NCI-H2081 treated with DMSO at 0.1 percent for 48 hours (cell line): ENCODE measurements at regions not wholly inside any gene's neighbourhood (a gene's known extent, or its start where the extent isn't known, plus 50 kb on each side); places are given as distances from the start of the nearest gene placed in this dataset.
A peak's percentile ranks its signal among the peaks of the same experiment; 100 is the strongest.

Source experiments
- DNase-seq: peaks from one replicate; lab custom pipeline; 2025; lab: John Stamatoyannopoulos, UW

GRCh38 chr2:121961761-121962160 is 206.3 kb downstream of the TSN start:
- no peak for DNase-seq

GRCh38 chr2:121965661-121966060 is 210.2 kb downstream of the TSN start:
- no peak for DNase-seq

- DNase-seq = no peak
These were observed 211.2 kb downstream of the TSN start for GRCh38 chr2:121966663-121967062.

- no peak for DNase-seq
These were observed 213.7 kb downstream of the TSN start for GRCh38 chr2:121969166-121969565.

- no peak for DNase-seq
These were observed 214.6 kb downstream of the TSN start for GRCh38 chr2:121969766-121970639.

- DNase-seq = no peak
These were observed 216.8 kb downstream of the TSN start for GRCh38 chr2:121972203-121972602.

- DNase-seq = peak; percentile 21
These were observed 219.6 kb downstream of the TSN start for GRCh38 chr2:121974897-121975661.

GRCh38 chr2:121976926-121977325 is 221.5 kb downstream of the TSN start:
- DNase-seq = no peak

GRCh38 chr2:121977326-121977725 is 221.9 kb downstream of the TSN start:
- DNase-seq = no peak

GRCh38 chr2:121992700-121993099 is 237.2 kb downstream of the TSN start:
- DNase-seq = no peak

GRCh38 chr2:121993682-121994081 is 238.2 kb downstream of the TSN start:
- no peak for DNase-seq

- no peak for DNase-seq
These were observed 239.1 kb downstream of the TSN start for GRCh38 chr2:121994238-121995206.

- DNase-seq = no peak
These were observed 243.3 kb downstream of the TSN start for GRCh38 chr2:121998751-121999150.

GRCh38 chr2:121999264-121999663 is 243.8 kb downstream of the TSN start:
- DNase-seq = peak; percentile 20

GRCh38 chr2:122000556-122001340 is 245.3 kb downstream of the TSN start:
- no peak for DNase-seq

- no peak for DNase-seq
These were observed 246.0 kb downstream of the TSN start for GRCh38 chr2:122001441-122001874.

GRCh38 chr2:122003196-122003940 is 247.9 kb downstream of the TSN start:
- no peak for DNase-seq

GRCh38 chr2:122007126-122007525 is 251.7 kb downstream of the TSN start:
- no peak for DNase-seq

GRCh38 chr2:122007577-122007976 is 252.1 kb downstream of the TSN start:
- no peak for DNase-seq

GRCh38 chr2:122009561-122009960 is 254.1 kb downstream of the TSN start:
- DNase-seq = no peak
